Caco-2 (cell line): ENCODE measurements at regions not wholly inside any gene's neighbourhood (a gene's known extent, or its start where the extent isn't known, plus 50 kb on each side); places are given as distances from the start of the nearest gene placed in this dataset.

Experiments
- BruUV-seq: library from RNA; stranded (reverse); fragments of 400-500 nt; replicated peaks from 2 replicates; lab custom pipeline; 2021; lab: Mats Ljungman, UMichigan
- CTCF ChIA-PET: fragments of 300-600 bp; sonication (Branson Sonifier 250); formaldehyde crosslinking; loops from one replicate; lab custom pipeline; 2022; ENCODE audit warnings: antibody characterized with exemption; lab: Charles Lee
- POLR2A ChIA-PET: fragments of 300-600 bp; sonication (Branson Sonifier 250); formaldehyde crosslinking; loops from one replicate; lab custom pipeline; 2022; ENCODE audit warnings: antibody characterized with exemption; lab: Charles Lee
- DNase-seq, 2 experiments: peaks; one replicate each; pipeline versions ENCODE4 v3.0.0 to v3.0.0-alpha.2; 2020 to 2022
- H3K27me3 ChIP-seq: replicated peaks from 2 replicates; pipeline ENCODE4 v1.6.0; 2011; ENCODE audit warnings: low read length; ENCODE audit not compliant: control insufficient read depth, insufficient read depth
- H3K36me3 ChIP-seq: 2 replicates; pipeline ENCODE4 v1.5.1; 2011; ENCODE audit warnings: low read length; ENCODE audit not compliant: control insufficient read depth, insufficient read depth
- H3K4me1 ChIP-seq: fragments of 250-450 bp; sonication (Bioruptor Pico); 2 replicates; pipeline ENCODE4 v1.5.1; 2020; ENCODE audit warnings: mild to moderate bottlenecking
- H3K4me3 ChIP-seq: 2 replicates; pipeline ENCODE4 v1.5.1; 2011; ENCODE audit warnings: low read depth, mild to moderate bottlenecking, control low read depth, low read length
- H3K9me3 ChIP-seq: fragments of 250-450 bp; sonication (Bioruptor Pico); 2 replicates; pipeline ENCODE4 v1.5.1; 2020; ENCODE audit warnings: mild to moderate bottlenecking, moderate library complexity
- H3K27ac Mint-ChIP-seq: one replicate; pipeline ENCODE4 v1.8.0; 2022; ENCODE audit warnings: mixed read lengths; ENCODE audit not compliant: unreplicated experiment
- H3K27me3 Mint-ChIP-seq: one replicate; pipeline ENCODE4 v1.8.0; 2022; ENCODE audit warnings: mixed read lengths; ENCODE audit not compliant: insufficient read depth, unreplicated experiment
- H3K36me3 Mint-ChIP-seq: one replicate; pipeline ENCODE4 v1.8.0; 2022; ENCODE audit warnings: mild to moderate bottlenecking, mixed read lengths; ENCODE audit not compliant: insufficient read depth, unreplicated experiment
- H3K4me1 Mint-ChIP-seq: one replicate; pipeline ENCODE4 v1.8.0; 2022; ENCODE audit warnings: low read depth, mixed read lengths; ENCODE audit not compliant: unreplicated experiment
- H3K4me3 Mint-ChIP-seq: one replicate; pipeline ENCODE4 v1.8.0; 2022; ENCODE audit warnings: mild to moderate bottlenecking, moderate library complexity, mixed read lengths; ENCODE audit not compliant: unreplicated experiment
- H3K9me3 Mint-ChIP-seq: one replicate; pipeline ENCODE4 v1.8.0; 2022; ENCODE audit warnings: mixed read lengths; ENCODE audit not compliant: unreplicated experiment
- intact Hi-C: fragments of 100-400 bp; cut with micrococcal nuclease; formaldehyde crosslinking; loops from one replicate; pipeline ENCODE4 v1.10.0; 2022; ENCODE audit not compliant: unreplicated experiment
- TF ChIP-seq, protein P1 (sequence below), 2 experiments: fragments of 200-600 bp in 1 of 2; IDR thresholded peaks; 1 replicate in 1 of 2; 2 replicates in 1 of 2; pipeline versions ENCODE4 v1.5.1 to v1.8.0; 2011 to 2022; ENCODE audit warnings: antibody characterized with exemption in 1 of 2, control low read depth in 1 of 2, inconsistent platforms in 1 of 2, low read depth in 1 of 2, low read length in 1 of 2, mild to moderate bottlenecking in 1 of 2, moderate library complexity in 1 of 2; ENCODE audit not compliant: insufficient read depth in 1 of 2, severe bottlenecking in 1 of 2, unreplicated experiment in 1 of 2

DNA sequence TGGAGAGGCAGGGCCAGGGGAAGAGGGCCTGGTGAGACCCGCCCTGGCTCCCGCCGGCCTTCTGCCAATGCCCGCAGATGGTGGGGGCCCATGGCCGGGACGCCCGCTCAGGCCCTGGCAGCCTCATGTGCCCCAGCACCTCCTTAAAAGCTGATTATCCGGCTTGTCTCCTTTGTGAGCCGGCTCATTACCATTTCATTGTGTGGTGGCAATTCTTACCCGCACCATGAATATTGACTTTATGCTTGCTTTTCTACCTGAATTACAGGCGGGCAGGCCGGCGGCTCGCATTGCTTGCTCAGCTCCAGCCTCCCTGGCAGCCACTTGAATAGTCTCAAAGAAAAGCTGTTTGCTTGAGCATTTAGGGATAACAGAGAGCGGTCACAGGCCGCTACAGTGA is 120.0 kb upstream of the JAG1 start:
- TF ChIP-seq, protein P1, sequence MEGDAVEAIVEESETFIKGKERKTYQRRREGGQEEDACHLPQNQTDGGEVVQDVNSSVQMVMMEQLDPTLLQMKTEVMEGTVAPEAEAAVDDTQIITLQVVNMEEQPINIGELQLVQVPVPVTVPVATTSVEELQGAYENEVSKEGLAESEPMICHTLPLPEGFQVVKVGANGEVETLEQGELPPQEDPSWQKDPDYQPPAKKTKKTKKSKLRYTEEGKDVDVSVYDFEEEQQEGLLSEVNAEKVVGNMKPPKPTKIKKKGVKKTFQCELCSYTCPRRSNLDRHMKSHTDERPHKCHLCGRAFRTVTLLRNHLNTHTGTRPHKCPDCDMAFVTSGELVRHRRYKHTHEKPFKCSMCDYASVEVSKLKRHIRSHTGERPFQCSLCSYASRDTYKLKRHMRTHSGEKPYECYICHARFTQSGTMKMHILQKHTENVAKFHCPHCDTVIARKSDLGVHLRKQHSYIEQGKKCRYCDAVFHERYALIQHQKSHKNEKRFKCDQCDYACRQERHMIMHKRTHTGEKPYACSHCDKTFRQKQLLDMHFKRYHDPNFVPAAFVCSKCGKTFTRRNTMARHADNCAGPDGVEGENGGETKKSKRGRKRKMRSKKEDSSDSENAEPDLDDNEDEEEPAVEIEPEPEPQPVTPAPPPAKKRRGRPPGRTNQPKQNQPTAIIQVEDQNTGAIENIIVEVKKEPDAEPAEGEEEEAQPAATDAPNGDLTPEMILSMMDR (IDR thresholded peaks at IDR 0.05; ENCODE audit: insufficient read depth in 1 of 2, low read depth in 1 of 2, low read length in 1 of 2, severe bottlenecking in 1 of 2, unreplicated experiment in 1 of 2), result no peak
- no peaks in the 10 kb centered on the region for H3K36me3 ChIP-seq
- no peaks in the 10 kb centered on the region for H3K9me3 ChIP-seq
- CTCF ChIA-PET, result no interaction called here
- H3K4me3 ChIP-seq, result no peak overlapping the region
- Mint-ChIP-seq H3K4me1 (peaks cover 5% of the 10 kb centered on the region), H3K4me3 (no peak overlapping the region), H3K9me3 (peaks cover 1% of the 10 kb centered on the region), H3K36me3 (no peaks in the 10 kb centered on the region), H3K27ac (no peak overlapping the region), H3K27me3 (no peaks in the 10 kb centered on the region)
- no peaks in the 10 kb centered on the region for H3K27me3 ChIP-seq
- no TSS peak for BruUV-seq
- intact Hi-C loops, result no loop called here
- POLR2A ChIA-PET, result no interaction called here
- no peak for DNase-seq
- no peaks in the 10 kb centered on the region for H3K4me1 ChIP-seq

DNA sequence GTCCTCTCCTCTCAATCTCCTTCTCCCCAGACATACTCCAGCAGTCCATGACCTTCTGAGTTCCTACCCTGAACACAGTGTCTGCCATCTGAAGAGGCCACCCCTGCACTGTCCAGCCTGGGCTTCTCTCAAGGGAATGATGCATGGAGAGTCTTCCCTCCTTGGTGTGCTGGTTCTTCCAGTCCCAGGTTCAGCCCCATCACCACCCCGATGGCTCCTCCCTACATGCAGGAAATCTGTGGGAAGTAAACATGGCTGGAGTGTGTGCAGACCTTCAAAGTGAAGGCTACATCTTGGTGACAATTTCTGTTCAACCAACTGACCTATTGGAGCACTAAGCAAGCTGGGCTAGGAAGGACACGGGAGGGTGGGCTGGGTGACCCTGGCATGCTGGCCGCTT is 121.0 kb upstream of the JAG1 start:
- Mint-ChIP-seq H3K36me3 (no peaks in the 10 kb centered on the region), H3K27ac (no peak overlapping the region), H3K4me1 (peaks cover under 1% of the 10 kb centered on the region), H3K4me3 (no peak overlapping the region), H3K27me3 (no peaks in the 10 kb centered on the region), H3K9me3 (no peaks in the 10 kb centered on the region)
- TF ChIP-seq, protein P1 (IDR thresholded peaks at IDR 0.05; ENCODE audit: insufficient read depth in 1 of 2, low read depth in 1 of 2, low read length in 1 of 2, severe bottlenecking in 1 of 2, unreplicated experiment in 1 of 2), result no peak
- ChIA-PET CTCF (no interaction called here), POLR2A (no interaction called here)
- intact Hi-C loops, result no loop called here
- Histone ChIP-seq H3K36me3 (no peaks in the 10 kb centered on the region), H3K4me1 (no peaks in the 10 kb centered on the region), H3K9me3 (no peaks in the 10 kb centered on the region), H3K27me3 (no peaks in the 10 kb centered on the region), H3K4me3 (no peak overlapping the region)
- BruUV-seq, result no TSS peak
- DNase-seq, result no peak

DNA sequence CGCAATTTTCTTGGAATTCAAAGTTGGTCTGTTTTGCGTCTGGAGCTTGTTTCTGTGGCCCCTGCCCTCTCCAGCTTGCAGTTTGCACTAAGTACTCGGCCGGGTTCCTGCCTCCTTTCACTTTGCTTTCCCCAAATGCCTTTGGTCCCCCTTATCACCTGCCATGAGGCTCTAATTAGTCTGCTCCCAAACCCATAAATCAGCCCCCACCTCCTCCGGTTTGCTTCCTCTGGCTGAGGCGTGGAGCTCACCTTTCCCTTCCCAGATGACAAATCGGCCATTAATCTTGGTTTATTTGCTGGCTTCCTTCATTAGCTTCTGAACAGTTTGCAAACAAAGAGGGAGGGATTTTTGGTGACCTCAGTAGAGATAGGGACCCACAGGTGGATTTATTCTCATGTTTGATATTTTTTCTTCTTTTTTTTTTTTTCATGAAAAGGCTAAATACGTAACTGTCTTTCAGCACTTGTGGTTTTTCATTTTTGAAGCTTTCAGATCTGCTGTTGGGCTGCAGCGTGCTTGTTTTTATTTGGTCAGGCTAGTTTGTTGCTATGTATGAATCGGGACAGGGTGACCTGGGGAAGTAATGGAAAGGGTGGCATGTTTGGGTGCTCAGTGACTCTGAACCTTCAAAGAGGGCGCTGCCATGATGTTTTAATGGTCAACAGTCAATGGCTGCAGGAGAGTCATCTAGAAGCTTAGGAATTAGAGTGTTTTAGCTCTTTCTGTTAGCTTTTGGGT is 121.7 kb upstream of the JAG1 start:
- H3K27ac Mint-ChIP-seq, result no peak overlapping the region
- TF ChIP-seq, protein P1 (IDR thresholded peaks at IDR 0.05; ENCODE audit: insufficient read depth in 1 of 2, low read depth in 1 of 2, low read length in 1 of 2, severe bottlenecking in 1 of 2, unreplicated experiment in 1 of 2), result no peak
- no peaks in the 10 kb centered on the region for H3K36me3 Mint-ChIP-seq
- ChIA-PET CTCF (no interaction called here), POLR2A (no interaction called here)
- H3K4me3 Mint-ChIP-seq, result no peak overlapping the region
- no peaks in the 10 kb centered on the region for H3K27me3 Mint-ChIP-seq
- no peak overlapping the region for H3K4me3 ChIP-seq
- H3K4me1 ChIP-seq, result no peaks in the 10 kb centered on the region
- H3K36me3 ChIP-seq, result no peaks in the 10 kb centered on the region
- H3K9me3 ChIP-seq, result no peaks in the 10 kb centered on the region
- intact Hi-C loops, result no loop called here
- H3K9me3 Mint-ChIP-seq, result no peaks in the 10 kb centered on the region
- no peak for DNase-seq
- H3K27me3 ChIP-seq, result no peaks in the 10 kb centered on the region
- BruUV-seq, result no TSS peak
- H3K4me1 Mint-ChIP-seq, result peaks cover 7% of the 10 kb centered on the region
